ENCODE measurements at regions not wholly inside any gene's neighbourhood (a gene's known extent, or its start where the extent isn't known, plus 50 kb on each side); places are given as distances from the start of the nearest gene placed in this dataset.
A peak's percentile ranks its signal among the peaks of the same experiment; 100 is the strongest.

- H3K4me3 ChIP-seq (ENCODE audit: low read depth, low read length), result no peak overlapping the region
- no peak for TF ChIP-seq CTCF (IDR thresholded peaks at IDR 0.05; ENCODE audit: insufficient read depth, low read length)
- DNase-seq (ENCODE audit: low read depth), result no peak
Measured at GRCh38 chr6:111984081-111984480, 69.8 kb upstream of the CCN6 start.

- H3K4me3 ChIP-seq (ENCODE audit: low read depth, low read length), result no peak overlapping the region
- no peak for TF ChIP-seq CTCF (IDR thresholded peaks at IDR 0.05; ENCODE audit: insufficient read depth, low read length)
- DNase-seq (ENCODE audit: low read depth), result no peak
Measured at GRCh38 chr6:111984516-111985201, 69.2 kb upstream of the CCN6 start.

- H3K4me3 ChIP-seq (ENCODE audit: low read depth, low read length), result no peak overlapping the region
- peak; percentile 85 for DNase-seq (ENCODE audit: low read depth)
- TF ChIP-seq CTCF (IDR thresholded peaks at IDR 0.05; ENCODE audit: insufficient read depth, low read length), result no peak
Measured at GRCh38 chr6:111985202-111985731, 68.6 kb upstream of the CCN6 start.

GRCh38 chr6:111986651-111987050, 67.3 kb upstream of the CCN6 start:
- TF ChIP-seq CTCF (IDR thresholded peaks at IDR 0.05; ENCODE audit: insufficient read depth, low read length), result no peak
- no peak overlapping the region for H3K4me3 ChIP-seq (ENCODE audit: low read depth, low read length)
- DNase-seq (ENCODE audit: low read depth), result no peak

- TF ChIP-seq CTCF (IDR thresholded peaks at IDR 0.05; ENCODE audit: insufficient read depth, low read length), result no peak
- peak; percentile 54 for DNase-seq (ENCODE audit: low read depth)
- H3K4me3 ChIP-seq (ENCODE audit: low read depth, low read length), result no peak overlapping the region
Measured at GRCh38 chr6:111987295-111987694, 66.6 kb upstream of the CCN6 start.

- DNase-seq (ENCODE audit: low read depth), result no peak
- no peak for TF ChIP-seq CTCF (IDR thresholded peaks at IDR 0.05; ENCODE audit: insufficient read depth, low read length)
- H3K4me3 ChIP-seq (ENCODE audit: low read depth, low read length), result no peak overlapping the region
Measured at GRCh38 chr6:111988926-111989325, 65.0 kb upstream of the CCN6 start.

GRCh38 chr6:111989743-111990142, 64.2 kb upstream of the CCN6 start:
- TF ChIP-seq CTCF (IDR thresholded peaks at IDR 0.05; ENCODE audit: insufficient read depth, low read length), result no peak
- no peak overlapping the region for H3K4me3 ChIP-seq (ENCODE audit: low read depth, low read length)
- DNase-seq (ENCODE audit: low read depth), result no peak

All from fibroblast of the aortic adventitia (primary cell).